HUDEP-2 (cell line): ENCODE measurements at regions not wholly inside any gene's neighbourhood (a gene's known extent, or its start where the extent isn't known, plus 50 kb on each side); places are given as distances from the start of the nearest gene placed in this dataset.
"Not testable (repeated sequence)": the region's sequence is repeated elsewhere in the genome, so short reads cannot be mapped to it uniquely, and the experiment has no call there.

Experiments used
- DNase-seq, 76 experiments: peaks; one replicate each; lab custom pipeline; 2025; ENCODE audit not compliant: unreplicated experiment in 76 of 76; lab: John Stamatoyannopoulos, UW

DNA sequence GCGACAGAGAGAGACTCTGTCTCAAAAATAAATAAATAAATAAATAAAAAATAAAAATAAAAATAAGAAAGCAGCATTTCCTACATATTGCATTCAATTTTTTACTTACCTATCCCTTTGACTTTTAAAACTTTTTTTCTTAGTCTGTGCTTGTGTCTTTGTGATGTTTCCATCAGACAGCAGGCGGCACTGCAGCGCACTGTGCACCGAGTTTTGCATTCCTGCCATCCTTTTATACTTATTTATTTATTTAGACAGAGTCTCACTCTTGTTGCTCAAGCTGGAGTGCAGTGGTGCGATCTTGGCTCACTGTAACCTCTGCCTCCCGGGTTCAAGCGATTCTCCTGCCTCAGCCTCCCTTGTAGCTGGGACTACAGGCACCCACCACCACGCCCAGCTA, 203.9 kb downstream of the SPATA31A1 start:
- DNase-seq, result peak in 4 of 76 experiments; percentile 2 to 46 (median 5)

DNA sequence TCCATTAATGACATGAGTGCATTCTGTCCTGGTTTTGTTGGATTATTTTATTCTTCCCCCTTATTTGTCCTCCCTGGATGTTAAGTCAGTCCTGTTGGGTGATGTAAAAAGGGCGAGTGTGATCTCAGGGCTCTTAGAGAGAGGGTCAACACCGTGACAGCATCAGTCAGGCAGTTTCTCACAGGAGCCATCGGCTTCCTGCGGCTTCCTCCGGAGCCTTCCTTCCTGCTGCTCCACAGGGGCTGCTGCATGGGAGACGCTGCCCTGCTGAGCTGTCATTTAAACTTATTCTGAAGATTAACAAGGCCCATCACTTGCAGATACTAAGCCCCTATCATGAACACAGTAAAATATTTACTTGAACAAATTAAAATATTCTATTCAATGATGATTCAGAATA, 211.3 kb downstream of the SPATA31A1 start:
- DNase-seq, result not testable (repeated sequence)

DNA sequence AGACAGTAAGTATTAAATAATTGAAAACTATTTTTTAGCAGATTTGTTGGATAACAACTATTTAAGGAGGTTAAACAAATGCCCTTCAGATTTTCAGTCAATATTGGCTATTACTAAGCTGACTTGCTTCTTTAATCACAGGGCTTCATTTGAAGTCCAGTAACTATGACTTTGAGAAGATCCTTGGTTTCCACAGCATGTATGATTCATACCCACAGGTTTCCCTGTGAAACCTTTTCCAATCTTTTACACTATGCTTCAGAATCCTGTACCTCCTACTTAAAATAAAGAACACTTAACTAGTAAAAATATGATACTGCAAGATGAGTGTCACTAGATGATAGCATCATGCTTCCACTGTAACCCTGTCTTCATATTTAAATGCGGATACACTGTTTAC, 211.9 kb downstream of the SPATA31A1 start:
- DNase-seq, result not testable (repeated sequence)

DNA sequence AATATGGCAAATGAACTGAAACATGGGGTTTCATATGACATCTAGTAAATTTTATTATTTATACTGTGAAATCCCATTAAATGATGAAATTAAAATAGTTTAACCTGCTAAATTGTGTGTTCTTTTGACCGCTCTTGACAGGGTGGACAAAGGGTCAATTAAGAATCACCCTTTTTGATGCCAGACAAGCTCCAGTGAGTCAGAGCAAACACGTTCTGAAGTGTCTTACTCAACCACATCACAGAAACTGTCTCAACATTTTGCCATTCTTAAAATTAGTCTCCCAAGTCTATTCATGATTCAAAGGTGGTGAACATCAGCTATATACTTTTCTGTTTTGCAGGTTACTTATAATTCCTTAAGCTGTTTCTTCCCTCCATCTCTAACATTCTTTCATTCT, 213.4 kb downstream of the SPATA31A1 start:
- not testable (repeated sequence) for DNase-seq

DNA sequence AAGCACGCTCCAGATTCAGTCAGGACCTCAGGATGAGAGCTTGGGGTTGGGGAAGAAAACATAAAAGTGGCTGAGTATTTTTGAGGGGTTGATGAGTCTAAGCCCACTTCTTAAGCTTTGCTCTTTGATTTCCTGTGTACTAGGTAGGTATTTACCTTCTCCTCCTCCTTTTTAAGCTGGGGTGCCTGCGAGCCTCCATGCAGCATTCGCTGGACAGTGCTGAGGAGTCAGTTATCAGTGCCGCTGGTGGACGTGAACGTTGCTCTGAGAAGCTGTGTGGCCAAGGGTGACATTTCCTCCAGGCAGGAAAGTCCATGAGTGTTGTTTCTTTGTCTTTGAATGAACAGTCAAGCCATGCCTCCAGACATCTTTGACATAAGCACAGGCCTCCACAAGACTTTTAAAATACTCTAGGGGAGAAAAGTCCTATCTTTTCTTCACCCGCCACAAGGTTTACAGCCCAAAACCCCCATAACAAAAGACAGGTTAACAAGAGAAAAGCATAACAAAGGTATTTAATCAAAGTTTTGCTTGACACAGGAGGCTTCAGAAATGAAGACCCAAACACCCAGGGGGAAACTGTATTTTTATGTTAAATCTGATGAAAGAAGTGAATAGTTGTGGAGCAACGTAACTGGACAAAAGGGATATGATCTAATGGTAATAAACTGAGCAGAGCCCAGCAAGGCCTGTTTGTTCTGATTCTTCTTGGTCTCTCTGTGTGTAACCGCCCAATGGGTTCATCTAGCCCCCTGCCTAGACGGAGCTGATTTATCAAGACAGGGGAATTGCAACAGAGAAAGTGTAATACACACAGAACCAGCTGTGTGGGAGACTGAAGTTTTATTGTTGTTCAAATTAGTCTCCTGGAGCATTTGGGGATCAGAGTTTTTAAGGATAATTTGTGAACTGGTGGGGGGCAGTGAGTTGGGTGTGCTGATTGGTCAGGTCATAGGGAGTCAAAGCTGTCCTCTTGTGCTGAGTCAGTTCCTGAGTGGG, 217.9 kb downstream of the SPATA31A1 start:
- DNase-seq, result not testable (repeated sequence)

DNA sequence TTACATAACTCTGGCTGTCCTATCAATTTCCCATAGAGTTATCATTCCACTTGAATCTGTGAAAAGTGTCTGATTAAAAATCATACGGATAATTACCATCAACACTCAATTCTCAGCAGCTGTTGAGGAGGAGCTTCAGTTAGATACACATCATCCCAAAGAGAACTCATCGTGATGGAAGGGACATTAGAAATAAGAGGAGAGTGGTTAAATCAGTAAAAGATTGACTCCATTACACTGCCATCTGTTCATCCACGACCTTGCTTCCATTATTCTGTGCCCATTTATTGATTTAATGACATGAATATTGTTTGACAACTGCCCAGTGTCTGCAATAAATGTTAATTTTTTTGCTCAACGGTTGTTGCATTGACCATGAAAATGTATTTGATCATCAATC, 223.5 kb downstream of the SPATA31A1 start:
- DNase-seq, result not testable (repeated sequence)

DNA sequence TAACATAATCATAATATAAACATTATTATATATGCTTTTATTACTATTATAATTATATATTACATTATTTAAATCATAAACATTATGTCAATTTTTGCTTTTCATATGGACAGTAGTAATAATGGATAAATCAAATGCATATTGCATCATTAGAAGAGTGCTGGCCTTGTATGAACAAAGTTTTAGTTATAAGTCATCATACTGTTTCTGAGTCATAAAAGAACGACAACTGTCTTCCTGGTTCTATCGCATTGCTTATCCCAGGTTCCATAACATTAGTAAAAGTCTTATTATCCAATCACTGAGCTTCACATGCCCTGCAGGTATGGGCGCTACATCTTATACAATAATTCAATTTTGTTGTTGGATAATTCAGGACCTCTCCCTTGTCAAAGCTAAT, 225.8 kb downstream of the SPATA31A1 start:
- DNase-seq, result not testable (repeated sequence)

DNA sequence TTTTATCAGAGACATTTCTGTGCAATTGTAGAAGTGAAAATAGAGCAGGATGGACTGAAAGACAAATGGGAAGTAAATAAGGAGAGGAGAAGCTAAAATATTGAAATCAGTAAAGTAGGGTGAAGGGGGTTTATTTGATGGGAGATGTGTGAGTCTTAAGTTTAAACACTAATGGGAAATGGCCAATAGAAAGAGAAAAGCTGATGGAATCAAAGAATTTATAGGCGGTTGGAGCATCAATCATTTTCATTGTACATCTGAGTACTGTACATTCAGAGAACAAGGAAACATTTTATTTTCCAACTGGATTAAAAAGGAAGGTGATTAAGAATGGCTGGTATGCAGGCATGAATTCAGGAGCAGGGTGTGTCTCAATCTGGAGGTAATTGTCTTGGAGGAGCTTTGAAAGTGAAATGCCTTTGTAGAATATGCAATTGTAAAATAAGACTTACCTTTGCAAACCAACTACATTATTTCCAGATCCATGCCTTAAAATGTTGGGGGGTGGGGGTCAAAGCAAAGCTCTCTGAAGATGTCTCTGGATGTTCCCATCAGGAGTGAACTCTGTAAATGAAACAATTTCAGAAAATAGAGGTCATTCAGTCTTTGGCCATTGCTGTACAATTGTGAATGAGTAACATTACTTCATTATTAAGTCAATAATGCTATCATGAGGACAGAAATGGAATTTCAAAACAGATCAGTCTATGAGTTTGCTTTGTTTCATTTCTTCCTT, 227.4 kb downstream of the SPATA31A1 start:
- DNase-seq, result not testable (repeated sequence)

DNA sequence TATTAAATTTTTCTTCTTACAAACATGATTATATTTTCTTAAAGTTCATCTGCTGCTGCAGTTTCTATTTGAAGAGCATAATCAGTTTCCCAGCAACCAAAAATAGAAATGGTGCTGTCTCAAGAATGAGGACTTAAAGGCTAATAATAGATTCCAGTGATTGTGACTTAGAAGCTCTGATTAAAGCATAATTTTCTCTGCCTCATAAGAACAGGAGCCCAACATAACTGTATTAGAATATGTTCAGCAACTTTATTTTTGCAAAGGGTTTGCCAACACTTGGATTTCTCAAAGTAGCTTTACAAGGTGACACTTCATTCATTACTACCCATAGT, 227.9 kb downstream of the SPATA31A1 start:
- not testable (repeated sequence) for DNase-seq

DNA sequence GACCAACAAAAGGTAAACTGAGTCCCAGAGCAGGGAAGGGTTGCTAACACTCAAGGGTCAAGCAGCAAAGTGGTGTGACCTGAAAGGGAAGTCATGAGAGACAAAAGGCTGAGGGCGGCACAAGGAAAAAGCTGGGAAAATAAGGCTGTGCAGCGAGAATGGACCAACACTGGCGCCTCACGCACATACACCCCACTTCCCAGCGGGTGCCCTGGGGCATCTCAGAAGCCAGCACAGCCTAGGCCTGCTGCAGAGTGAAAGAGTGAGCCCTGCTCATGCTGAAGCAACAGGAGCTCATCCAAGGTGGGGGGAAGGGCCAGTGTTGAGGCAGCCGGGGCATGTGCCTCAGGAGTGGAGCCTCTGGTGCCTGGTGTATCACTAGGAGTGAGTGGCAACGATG, 229.8 kb downstream of the SPATA31A1 start:
- not testable (repeated sequence) for DNase-seq

DNA sequence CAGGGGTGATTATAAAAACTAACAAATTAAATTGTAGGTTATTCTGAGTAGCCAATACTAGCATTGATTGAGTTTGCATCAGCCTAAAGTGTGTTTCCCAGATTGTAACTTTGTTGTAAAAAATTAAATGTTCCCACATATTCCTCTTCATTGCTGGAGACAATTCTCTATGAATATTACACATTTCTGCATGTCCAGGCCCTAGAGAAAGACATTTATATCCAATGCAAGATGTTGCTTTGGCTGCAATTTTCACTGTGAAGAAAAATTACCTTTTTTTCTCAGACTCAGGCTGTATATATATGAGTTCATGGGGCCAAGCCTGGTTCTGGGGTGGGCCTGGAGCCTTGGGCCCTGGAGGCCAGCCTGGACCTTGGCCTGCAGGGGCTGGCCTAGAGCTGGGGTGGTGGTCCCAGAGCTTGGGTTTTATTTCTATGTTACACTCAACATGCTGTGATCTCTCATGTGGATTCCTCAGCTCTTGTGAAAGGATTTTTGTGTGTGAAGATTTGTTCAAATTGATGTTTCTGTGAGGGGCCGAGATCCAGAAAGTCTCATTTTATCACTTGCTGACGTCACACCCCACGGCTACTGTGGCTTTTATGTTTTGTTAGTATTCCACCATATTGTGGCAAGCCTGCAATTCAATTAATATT, 232.5 kb downstream of the SPATA31A1 start:
- peak in 1 of 76 experiments; percentile 1 for DNase-seq

DNA sequence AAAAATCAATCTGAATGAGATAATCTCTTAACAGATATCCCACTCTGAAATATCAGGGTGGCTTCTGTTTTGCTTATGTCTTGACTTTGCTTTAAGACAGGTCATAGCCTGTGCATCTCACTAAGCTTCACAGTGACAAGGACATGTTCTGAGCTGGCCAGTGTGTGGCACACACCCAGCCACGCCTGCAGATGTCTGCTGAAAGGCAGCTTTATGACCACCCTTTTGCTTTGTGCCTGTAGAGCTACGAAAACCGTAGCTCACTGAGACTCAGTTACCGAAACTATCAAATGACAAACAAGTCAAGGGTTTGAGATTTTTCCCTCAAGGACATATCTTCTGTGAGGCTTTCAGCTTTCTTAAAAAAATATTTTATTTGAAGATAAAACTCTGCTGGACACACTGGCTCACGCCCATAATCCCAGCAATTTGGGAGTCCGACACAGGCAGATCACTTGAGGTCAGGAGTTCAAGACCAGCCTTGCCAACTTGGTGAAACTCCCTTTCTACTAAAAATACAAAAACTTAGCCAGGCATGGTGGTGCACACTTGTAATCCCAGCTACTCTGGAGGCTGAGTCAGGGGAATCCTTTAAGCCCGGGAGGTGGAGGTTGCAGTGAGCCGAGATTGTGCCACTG, 233.2 kb downstream of the SPATA31A1 start:
- DNase-seq, result peak in 1 of 76 experiments; percentile 0

DNA sequence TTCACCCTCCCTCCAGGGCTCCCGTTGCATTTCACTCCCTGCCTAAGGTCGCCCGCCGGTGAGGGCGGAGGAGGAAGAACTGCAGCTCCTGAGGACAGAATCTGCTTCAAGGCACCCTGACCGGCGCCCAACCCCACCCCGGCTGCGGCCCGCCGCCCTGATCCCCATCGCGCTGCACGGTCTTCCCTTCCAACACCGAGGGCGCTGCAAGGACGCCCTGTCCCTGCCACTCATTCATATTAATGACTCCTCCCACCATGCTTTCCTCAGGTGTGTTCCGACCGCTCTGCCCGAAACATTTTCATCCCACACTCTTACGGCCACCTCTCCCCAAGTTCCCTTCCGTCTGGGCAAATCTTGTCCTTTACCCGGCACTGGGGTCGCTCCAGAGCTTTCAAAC, 248.6 kb downstream of the SPATA31A1 start:
- DNase-seq, result not testable (repeated sequence)

DNA sequence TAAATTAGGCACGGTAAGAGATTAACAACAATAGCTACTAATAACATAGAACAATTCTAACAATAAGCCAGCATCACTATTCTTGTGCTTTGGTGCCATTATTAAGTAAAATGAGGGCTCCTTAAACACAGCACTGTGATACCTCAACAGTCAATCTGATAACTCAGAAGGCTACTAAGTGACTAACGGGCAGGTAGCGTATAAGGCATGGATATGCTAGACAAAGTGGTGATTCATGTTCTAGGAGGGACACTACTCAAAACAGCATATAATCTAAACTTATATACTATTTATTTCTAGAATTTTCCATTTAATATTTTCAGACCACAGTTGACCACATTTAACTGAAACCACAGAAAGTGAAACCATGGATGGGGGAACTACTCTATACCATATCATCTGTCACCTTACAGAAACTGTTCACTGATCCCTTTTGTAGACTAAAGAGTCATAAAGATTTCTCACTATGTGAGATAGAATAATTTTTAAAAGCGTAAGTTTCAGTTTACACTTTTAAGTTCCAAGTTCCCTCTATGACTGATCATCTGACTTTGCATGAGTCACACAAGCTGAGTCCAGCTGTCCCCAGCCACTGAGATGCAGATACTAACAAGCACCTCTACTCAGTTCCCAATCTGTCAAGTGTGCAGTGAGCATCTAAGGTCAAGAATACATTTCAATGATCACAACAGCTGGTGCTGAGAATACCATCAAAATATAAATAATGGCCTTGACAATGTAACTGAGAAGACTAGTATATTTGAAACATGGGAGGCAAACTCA, 256.2 kb downstream of the SPATA31A1 start:
- DNase-seq, result not testable (repeated sequence)

DNA sequence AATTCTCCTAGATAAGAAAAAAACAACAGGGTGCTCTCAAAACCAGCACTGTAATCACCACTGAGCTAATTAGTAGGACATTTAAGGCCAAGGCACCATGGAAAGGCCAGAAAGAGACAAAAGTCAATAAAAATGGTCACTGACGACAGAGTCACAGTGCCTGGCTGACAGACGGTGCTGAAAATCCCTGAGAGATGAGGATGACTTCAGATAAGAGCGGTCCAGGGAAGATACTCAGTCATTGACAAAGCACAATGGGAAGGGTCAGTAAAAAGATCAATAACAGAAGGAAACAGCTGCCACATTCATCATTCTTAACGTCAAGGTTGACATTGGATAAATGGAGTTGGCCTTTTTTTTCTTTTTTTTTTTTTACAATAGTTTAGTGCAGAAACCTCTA, 261.0 kb downstream of the SPATA31A1 start:
- DNase-seq, result not testable (repeated sequence)

DNA sequence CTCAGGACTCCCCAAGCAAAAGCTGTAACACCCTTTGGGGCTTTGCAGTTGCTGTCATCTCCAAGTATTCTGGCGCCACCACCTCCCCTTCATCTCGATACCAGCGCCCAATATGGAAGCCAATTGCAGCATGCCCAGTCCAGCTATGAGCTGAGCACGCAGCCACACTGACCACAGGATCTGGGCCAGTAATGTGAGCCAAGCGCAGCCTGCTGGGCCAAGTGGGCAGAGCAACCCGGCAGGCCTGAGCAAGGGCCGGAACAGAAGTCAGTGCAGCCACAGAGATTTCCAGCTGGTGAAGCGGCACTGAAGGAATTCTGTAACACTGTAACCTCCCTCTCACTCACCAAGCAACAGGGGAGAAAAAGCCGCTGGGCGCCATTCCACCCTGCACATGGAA, 268.6 kb downstream of the SPATA31A1 start:
- DNase-seq, result not testable (repeated sequence)

DNA sequence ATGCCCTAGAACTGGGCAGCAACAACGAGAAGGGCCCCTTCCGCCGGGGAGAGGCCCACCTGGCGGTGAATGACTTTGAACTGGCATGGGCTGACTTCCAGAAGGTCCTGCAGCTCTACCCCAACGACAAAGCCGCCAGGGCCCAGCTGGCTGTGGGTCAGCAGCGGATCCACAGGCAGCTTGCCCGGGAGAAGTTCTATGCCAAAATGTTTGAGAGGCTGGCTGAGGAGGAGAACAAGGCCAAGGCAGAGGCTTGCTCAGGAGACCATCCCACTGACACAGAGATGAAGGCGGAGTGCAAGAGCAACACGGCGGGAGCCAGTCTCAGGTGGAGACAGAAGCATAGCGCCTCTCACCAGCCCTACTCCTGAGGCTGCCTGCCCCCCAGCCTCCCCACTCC, 276.6 kb downstream of the SPATA31A1 start:
- not testable (repeated sequence) for DNase-seq

DNA sequence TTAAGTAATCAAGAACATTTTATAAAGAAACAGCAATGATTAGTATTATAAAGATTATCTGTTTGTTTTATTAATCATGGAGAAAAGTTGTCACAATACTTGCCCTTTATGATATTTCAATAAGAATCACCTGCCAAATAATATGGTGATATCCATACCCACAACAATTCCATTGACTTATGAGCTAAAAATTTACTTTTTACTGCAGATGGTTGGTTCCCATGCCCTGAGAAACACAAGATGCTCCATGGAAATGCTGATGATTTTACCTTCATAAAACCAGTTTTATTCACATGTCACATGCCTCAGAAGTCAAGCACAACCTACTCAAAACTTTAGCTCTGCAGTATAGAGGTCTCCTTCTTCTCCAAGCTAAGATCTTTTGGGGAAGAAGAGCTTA, 293.6 kb downstream of the SPATA31A1 start:
- not testable (repeated sequence) for DNase-seq

DNA sequence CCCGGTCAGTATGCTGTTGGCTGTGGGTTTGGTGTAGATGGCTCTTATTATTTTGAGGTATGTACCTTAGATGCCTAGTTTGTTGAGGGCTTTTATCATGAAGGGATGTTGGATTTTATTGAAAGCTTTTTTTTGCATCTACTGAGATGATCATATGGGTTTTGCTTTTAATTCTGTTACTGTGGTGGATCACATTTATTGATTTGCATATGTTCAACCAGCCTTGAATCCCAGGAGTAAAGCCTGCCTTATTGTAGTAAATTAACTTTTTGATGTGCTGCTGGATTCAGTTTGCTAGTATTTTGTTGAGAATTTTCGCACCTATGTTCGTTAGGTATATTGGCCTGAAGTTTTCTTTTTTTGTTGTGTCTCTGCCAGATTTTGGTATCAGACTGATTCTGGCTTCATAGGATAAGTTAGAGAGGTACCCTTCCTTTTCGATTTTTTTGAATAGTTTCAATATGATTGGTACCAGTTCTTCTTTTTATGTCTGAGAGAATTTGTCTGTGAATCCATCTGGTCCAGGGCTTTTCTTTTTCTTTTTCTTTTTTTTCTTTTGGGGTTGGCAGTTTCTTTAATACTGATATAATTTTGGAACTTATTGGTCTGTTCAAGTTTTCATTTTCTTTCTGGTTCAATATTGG, 301.6 kb downstream of the SPATA31A1 start:
- DNase-seq, result not testable (repeated sequence)
